CD4-positive, alpha-beta memory T cell (primary cell): ENCODE measurements at regions not wholly inside any gene's neighbourhood (a gene's known extent, or its start where the extent isn't known, plus 50 kb on each side); places are given as distances from the start of the nearest gene placed in this dataset.

Experiments used
- CTCF ChIA-PET: fragments of 350-600 bp; sonication (Branson Sonifier 250); formaldehyde crosslinking; loops from one replicate; lab custom pipeline; 2021; ENCODE audit warnings: inconsistent platforms; ENCODE audit not compliant: partially characterized antibody; lab: Charles Lee
- POLR2A ChIA-PET: fragments of 350-600 bp; sonication (Branson Sonifier 250); formaldehyde crosslinking; loops from one replicate; lab custom pipeline; 2021; ENCODE audit not compliant: partially characterized antibody; lab: Charles Lee
- DNase-seq, 5 donors: peaks; one replicate each; pipeline versions ENCODE4 v3.0.0 to v3.0.0-alpha.2; 2020 to 2022; ENCODE audit warnings: mixed read lengths in 1 of 5
- H3K27ac ChIP-seq: one replicate; pipeline ENCODE4 v1.7.0; 2013; ENCODE audit warnings: low read depth, low read length
- H3K27me3 ChIP-seq: 2 replicates; pipeline ENCODE4 v1.7.0; 2013; ENCODE audit warnings: mild to moderate bottlenecking, low read length, moderate library complexity; ENCODE audit not compliant: insufficient read depth
- H3K36me3 ChIP-seq: 2 replicates; pipeline ENCODE4 v1.7.0; 2013; ENCODE audit warnings: mild to moderate bottlenecking, low read length, moderate library complexity; ENCODE audit not compliant: insufficient read depth
- H3K4me1 ChIP-seq: 2 replicates; pipeline ENCODE4 v1.7.0; 2013; ENCODE audit warnings: mild to moderate bottlenecking, low read length, moderate library complexity; ENCODE audit not compliant: insufficient read depth
- H3K4me3 ChIP-seq, 2 donors: one replicate each; pipeline ENCODE4 v1.7.0; 2013; ENCODE audit warnings: low read length in 2 of 2, mild to moderate bottlenecking in 1 of 2
- H3K9me3 ChIP-seq, 2 donors: one replicate each; pipeline ENCODE4 v1.7.0; 2013; ENCODE audit warnings: low read length in 2 of 2, control low read depth in 1 of 2; ENCODE audit not compliant: control insufficient read depth in 1 of 2
- H3K27ac Mint-ChIP-seq, 7 donors: one replicate each; pipeline ENCODE4 v1.8.0; 2020 to 2021; ENCODE audit warnings: mixed read lengths in 7 of 7, mild to moderate bottlenecking in 6 of 7, inconsistent platforms in 3 of 7, moderate library complexity in 3 of 7
- H3K27me3 Mint-ChIP-seq, 2 donors: one replicate each; pipeline ENCODE4 v1.8.0; 2020 to 2021; ENCODE audit warnings: mixed read lengths in 2 of 2
- H3K36me3 Mint-ChIP-seq, 2 donors: one replicate each; pipeline ENCODE4 v1.8.0; 2020 to 2021; ENCODE audit warnings: mixed read lengths in 2 of 2, inconsistent platforms in 1 of 2, mild to moderate bottlenecking in 1 of 2
- H3K4me1 Mint-ChIP-seq, 4 donors: one replicate each; pipeline ENCODE4 v1.8.0; 2020 to 2021; ENCODE audit warnings: mixed read lengths in 4 of 4, mild to moderate bottlenecking in 1 of 4
- H3K4me3 Mint-ChIP-seq, 8 donors: one replicate each; pipeline ENCODE4 v1.8.0; 2020 to 2021; ENCODE audit warnings: mixed read lengths in 8 of 8, mild to moderate bottlenecking in 7 of 8, moderate library complexity in 6 of 8, inconsistent platforms in 3 of 8
- H3K9me3 Mint-ChIP-seq, 8 donors: one replicate each; pipeline ENCODE4 v1.8.0; 2020 to 2021; ENCODE audit warnings: mixed read lengths in 8 of 8, mild to moderate bottlenecking in 5 of 8, inconsistent platforms in 3 of 8, moderate library complexity in 1 of 8
- intact Hi-C: fragments of 100-400 bp; cut with micrococcal nuclease; formaldehyde crosslinking; loops from one replicate; pipeline ENCODE4 v1.15.1; 2023

- intact Hi-C loops = no loop called here
- Mint-ChIP-seq H3K36me3 (no peaks in the 10 kb centered on the region), H3K9me3 (peaks cover 0 to 3% (median 0%) of the 10 kb centered on the region in 8 donors), H3K27ac (no peak overlapping the region), H3K4me3 (no peak overlapping the region), H3K4me1 (no peaks in the 10 kb centered on the region), H3K27me3 (peaks cover 5 to 17% of the 10 kb centered on the region in 2 donors)
- H3K27ac ChIP-seq = no peak overlapping the region
- H3K36me3 ChIP-seq = no peaks in the 10 kb centered on the region
- H3K27me3 ChIP-seq = no peaks in the 10 kb centered on the region
- no peak for DNase-seq
- H3K4me3 ChIP-seq = no peak overlapping the region
- no peaks in the 10 kb centered on the region for H3K4me1 ChIP-seq
- H3K9me3 ChIP-seq = no peaks in the 10 kb centered on the region
- POLR2A ChIA-PET = no interaction called here
- CTCF ChIA-PET = no interaction called here
Observed at GRCh38 chr12:108016022-108016564, 113.0 kb upstream of the WSCD2 start.

- Mint-ChIP-seq H3K36me3 (no peaks in the 10 kb centered on the region), H3K27me3 (peaks cover 5 to 17% of the 10 kb centered on the region in 2 donors), H3K4me3 (no peak overlapping the region), H3K27ac (no peak overlapping the region), H3K4me1 (no peaks in the 10 kb centered on the region), H3K9me3 (peaks cover 0 to 3% (median 0%) of the 10 kb centered on the region in 8 donors)
- CTCF ChIA-PET = no interaction called here
- Histone ChIP-seq H3K27ac (no peak overlapping the region), H3K36me3 (no peaks in the 10 kb centered on the region), H3K27me3 (no peaks in the 10 kb centered on the region), H3K9me3 (no peaks in the 10 kb centered on the region), H3K4me1 (no peaks in the 10 kb centered on the region), H3K4me3 (no peak overlapping the region)
- intact Hi-C loops = no loop called here
- no peak for DNase-seq
- POLR2A ChIA-PET = no interaction called here
Observed at GRCh38 chr12:108017472-108018057, 111.5 kb upstream of the WSCD2 start.

GRCh38 chr12:108019862-108020261 is 109.2 kb upstream of the WSCD2 start:
- peaks cover 5 to 6% of the 10 kb centered on the region in 2 donors for H3K27me3 Mint-ChIP-seq
- no peak overlapping the region for H3K4me3 Mint-ChIP-seq
- Histone ChIP-seq H3K27me3 (no peaks in the 10 kb centered on the region), H3K9me3 (no peaks in the 10 kb centered on the region), H3K36me3 (no peaks in the 10 kb centered on the region), H3K4me1 (no peaks in the 10 kb centered on the region), H3K27ac (no peak overlapping the region), H3K4me3 (no peak overlapping the region)
- H3K27ac Mint-ChIP-seq = no peak overlapping the region
- H3K4me1 Mint-ChIP-seq = no peaks in the 10 kb centered on the region
- peaks cover 0 to 3% (median 0%) of the 10 kb centered on the region in 8 donors for H3K9me3 Mint-ChIP-seq
- POLR2A ChIA-PET = no interaction called here
- no peaks in the 10 kb centered on the region for H3K36me3 Mint-ChIP-seq
- CTCF ChIA-PET = no interaction called here
- DNase-seq = no peak
- intact Hi-C loops = no loop called here

GRCh38 chr12:108021141-108021540 is 107.9 kb upstream of the WSCD2 start:
- H3K27me3 Mint-ChIP-seq = peaks cover 5 to 6% of the 10 kb centered on the region in 2 donors

GRCh38 chr12:108021949-108022522 is 107.1 kb upstream of the WSCD2 start:
- no peaks in the 10 kb centered on the region for H3K36me3 ChIP-seq
- no peaks in the 10 kb centered on the region for H3K27me3 ChIP-seq
- no peaks in the 10 kb centered on the region for H3K4me1 ChIP-seq
- H3K36me3 Mint-ChIP-seq = no peaks in the 10 kb centered on the region
- no peak overlapping the region for H3K27ac Mint-ChIP-seq
- H3K27me3 Mint-ChIP-seq = peaks cover 5 to 6% of the 10 kb centered on the region in 2 donors
- no peak overlapping the region for H3K4me3 Mint-ChIP-seq
- no peak overlapping the region for H3K27ac ChIP-seq
- H3K4me3 ChIP-seq = no peak overlapping the region
- peaks cover 0 to 3% (median 0%) of the 10 kb centered on the region in 8 donors for H3K9me3 Mint-ChIP-seq
- ChIA-PET CTCF (no interaction called here), POLR2A (no interaction called here)
- no peaks in the 10 kb centered on the region for H3K4me1 Mint-ChIP-seq
- no peak for DNase-seq
- intact Hi-C loops = no loop called here
- no peaks in the 10 kb centered on the region for H3K9me3 ChIP-seq

More at GRCh38 chr12:108021141-108021540, 107.9 kb upstream of the WSCD2 start:
- Histone ChIP-seq H3K4me3 (no peak overlapping the region), H3K9me3 (no peaks in the 10 kb centered on the region), H3K27me3 (no peaks in the 10 kb centered on the region), H3K27ac (no peak overlapping the region), H3K4me1 (no peaks in the 10 kb centered on the region), H3K36me3 (no peaks in the 10 kb centered on the region)
- no peak overlapping the region for H3K27ac Mint-ChIP-seq
- CTCF ChIA-PET = no interaction called here
- no peaks in the 10 kb centered on the region for H3K36me3 Mint-ChIP-seq
- POLR2A ChIA-PET = no interaction called here
- intact Hi-C loops = no loop called here
- H3K4me3 Mint-ChIP-seq = no peak overlapping the region
- no peaks in the 10 kb centered on the region for H3K4me1 Mint-ChIP-seq
- peaks cover 0 to 3% (median 0%) of the 10 kb centered on the region in 8 donors for H3K9me3 Mint-ChIP-seq
- no peak for DNase-seq

GRCh38 chr12:108029051-108029835 is 99.8 kb upstream of the WSCD2 start:
- ChIA-PET POLR2A (no interaction called here), CTCF (no interaction called here)
- H3K27ac ChIP-seq = no peak overlapping the region
- Mint-ChIP-seq H3K4me1 (no peaks in the 10 kb centered on the region), H3K27ac (no peak overlapping the region), H3K27me3 (peaks cover 9 to 11% of the 10 kb centered on the region in 2 donors), H3K9me3 (peaks cover 0 to 1% (median 0%) of the 10 kb centered on the region in 8 donors), H3K4me3 (no peak overlapping the region), H3K36me3 (no peaks in the 10 kb centered on the region)
- no peaks in the 10 kb centered on the region for H3K9me3 ChIP-seq
- DNase-seq = no peak
- H3K4me3 ChIP-seq = no peak overlapping the region
- H3K27me3 ChIP-seq = no peaks in the 10 kb centered on the region
- no peaks in the 10 kb centered on the region for H3K4me1 ChIP-seq
- no peaks in the 10 kb centered on the region for H3K36me3 ChIP-seq
- intact Hi-C loops = no loop called here

GRCh38 chr12:108033090-108033489 is 96.0 kb upstream of the WSCD2 start:
- intact Hi-C loops = no loop called here
- CTCF ChIA-PET = no interaction called here
- Histone ChIP-seq H3K36me3 (no peaks in the 10 kb centered on the region), H3K4me1 (no peaks in the 10 kb centered on the region), H3K27me3 (no peaks in the 10 kb centered on the region), H3K4me3 (no peak overlapping the region), H3K9me3 (no peaks in the 10 kb centered on the region), H3K27ac (no peak overlapping the region)
- Mint-ChIP-seq H3K27ac (no peak overlapping the region), H3K9me3 (peaks cover 0 to 1% (median 0%) of the 10 kb centered on the region in 8 donors), H3K4me3 (no peak overlapping the region), H3K36me3 (no peaks in the 10 kb centered on the region), H3K4me1 (no peaks in the 10 kb centered on the region), H3K27me3 (peaks cover 7% of the 10 kb centered on the region in 2 donors)
- POLR2A ChIA-PET = no interaction called here
- no peak for DNase-seq
